Suprapubic skin (tissue), 3 donors: ENCODE measurements at regions not wholly inside any gene's neighbourhood (a gene's known extent, or its start where the extent isn't known, plus 50 kb on each side); places are given as distances from the start of the nearest gene placed in this dataset.

Experiments
- POLR2A ChIP-seq, 2 donors: fragments of 450-650 bp; IDR thresholded peaks; one replicate each; pipeline ENCODE4 v1.6.1; 2017; ENCODE audit warnings: antibody characterized with exemption in 2 of 2, mild to moderate bottlenecking in 2 of 2, moderate library complexity in 2 of 2
- TF ChIP-seq, protein P1 (sequence below), 2 donors: fragments of 200-600 bp in 1 of 2; fragments of 450-650 bp in 1 of 2; sonication (generic) in 1 of 2; IDR thresholded peaks; one replicate each; pipeline ENCODE4 v1.5.1; 2016 to 2019; ENCODE audit warnings: antibody characterized with exemption in 2 of 2, mild to moderate bottlenecking in 1 of 2, moderate library complexity in 1 of 2

DNA sequence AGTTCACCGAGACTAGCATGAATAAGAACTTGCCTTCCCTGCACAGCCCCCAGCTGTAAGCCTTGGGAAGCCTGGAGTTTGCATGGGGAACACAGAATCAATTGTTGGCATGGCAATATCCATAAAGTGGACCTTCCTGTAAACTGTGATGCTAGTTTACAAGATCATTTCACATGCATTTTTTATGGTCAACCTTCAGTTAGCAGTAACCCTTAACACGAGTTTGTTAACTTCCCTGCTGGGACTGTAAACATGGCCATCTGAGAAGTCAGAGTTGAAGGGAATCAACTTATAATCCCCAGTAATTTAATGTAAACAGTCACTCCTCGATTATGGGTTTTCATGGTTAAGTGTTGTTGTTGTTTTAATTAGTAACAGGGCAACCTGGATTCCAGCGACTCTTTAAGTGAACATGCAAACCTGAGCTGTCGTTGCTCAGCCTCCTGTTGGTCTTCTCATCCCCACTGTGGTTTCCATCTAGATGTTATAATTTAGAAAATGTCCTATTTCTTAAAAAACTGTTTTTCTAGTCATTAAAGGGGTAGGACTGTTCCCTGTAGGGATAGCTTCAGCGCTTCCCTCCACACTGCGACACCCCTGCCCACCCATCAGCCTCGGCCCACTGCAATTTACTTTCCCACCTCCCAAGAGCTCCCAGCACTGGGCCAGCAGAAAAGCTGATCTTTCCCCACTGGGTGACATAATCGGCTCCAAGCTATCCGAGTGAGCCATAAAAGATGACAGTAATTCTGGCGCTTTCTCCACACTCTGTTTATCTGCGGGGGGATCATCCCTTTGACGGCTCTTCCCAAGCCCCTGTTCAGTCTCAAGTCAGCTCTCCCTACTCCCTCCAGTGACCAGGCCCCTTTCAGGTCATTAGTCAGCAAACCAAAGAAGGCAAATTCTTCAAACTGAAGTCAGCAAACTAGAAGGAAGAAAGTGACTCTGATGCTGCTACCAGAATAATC, 107.6 kb upstream of the IPO9 start:
- TF ChIP-seq, protein P1, sequence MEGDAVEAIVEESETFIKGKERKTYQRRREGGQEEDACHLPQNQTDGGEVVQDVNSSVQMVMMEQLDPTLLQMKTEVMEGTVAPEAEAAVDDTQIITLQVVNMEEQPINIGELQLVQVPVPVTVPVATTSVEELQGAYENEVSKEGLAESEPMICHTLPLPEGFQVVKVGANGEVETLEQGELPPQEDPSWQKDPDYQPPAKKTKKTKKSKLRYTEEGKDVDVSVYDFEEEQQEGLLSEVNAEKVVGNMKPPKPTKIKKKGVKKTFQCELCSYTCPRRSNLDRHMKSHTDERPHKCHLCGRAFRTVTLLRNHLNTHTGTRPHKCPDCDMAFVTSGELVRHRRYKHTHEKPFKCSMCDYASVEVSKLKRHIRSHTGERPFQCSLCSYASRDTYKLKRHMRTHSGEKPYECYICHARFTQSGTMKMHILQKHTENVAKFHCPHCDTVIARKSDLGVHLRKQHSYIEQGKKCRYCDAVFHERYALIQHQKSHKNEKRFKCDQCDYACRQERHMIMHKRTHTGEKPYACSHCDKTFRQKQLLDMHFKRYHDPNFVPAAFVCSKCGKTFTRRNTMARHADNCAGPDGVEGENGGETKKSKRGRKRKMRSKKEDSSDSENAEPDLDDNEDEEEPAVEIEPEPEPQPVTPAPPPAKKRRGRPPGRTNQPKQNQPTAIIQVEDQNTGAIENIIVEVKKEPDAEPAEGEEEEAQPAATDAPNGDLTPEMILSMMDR (IDR thresholded peaks at IDR 0.05), result no peak
- no peak for TF ChIP-seq POLR2A (IDR thresholded peaks at IDR 0.05)
